GM12891 (cell line): ENCODE measurements at regions not wholly inside any gene's neighbourhood (a gene's known extent, or its start where the extent isn't known, plus 50 kb on each side); places are given as distances from the start of the nearest gene placed in this dataset.

Experiments used
- DNase-seq: peaks from one replicate; pipeline ENCODE4 v3.0.0; 2011; ENCODE audit warnings: low spot score; ENCODE audit not compliant: insufficient read length
- FAIRE-seq: peaks from 2 replicates; lab custom pipeline; 2011; peaks lifted over from hg19 to GRCh38; lab: Jason Lieb, UNC
- PAX5 ChIP-seq: IDR thresholded peaks from 2 replicates; pipeline ENCODE4 v1.6.1; 2011; ENCODE audit warnings: low read length, moderate library complexity, mild to moderate bottlenecking; ENCODE audit not compliant: insufficient read depth, severe bottlenecking
- POLR2A ChIP-seq: IDR thresholded peaks from 2 replicates; pipeline ENCODE4 v1.6.1; 2011; ENCODE audit warnings: low read depth, low read length, control low read depth
- POLR2AphosphoS5 ChIP-seq: IDR thresholded peaks from 2 replicates; pipeline ENCODE4 v1.6.1; 2011; ENCODE audit warnings: low read depth, low read length, control low read depth
- POU2F2 ChIP-seq: IDR thresholded peaks from 2 replicates; pipeline ENCODE4 v1.6.1; 2011; ENCODE audit warnings: low read depth, mild to moderate bottlenecking, control low read depth, low read length, moderate library complexity
- SPI1 ChIP-seq: IDR thresholded peaks from 2 replicates; pipeline ENCODE4 v1.6.1; 2011; ENCODE audit warnings: low read depth, low read length, control low read depth
- TAF1 ChIP-seq: IDR thresholded peaks from 2 replicates; pipeline ENCODE4 v1.6.1; 2011; ENCODE audit warnings: low read depth, low read length, control low read depth

DNA sequence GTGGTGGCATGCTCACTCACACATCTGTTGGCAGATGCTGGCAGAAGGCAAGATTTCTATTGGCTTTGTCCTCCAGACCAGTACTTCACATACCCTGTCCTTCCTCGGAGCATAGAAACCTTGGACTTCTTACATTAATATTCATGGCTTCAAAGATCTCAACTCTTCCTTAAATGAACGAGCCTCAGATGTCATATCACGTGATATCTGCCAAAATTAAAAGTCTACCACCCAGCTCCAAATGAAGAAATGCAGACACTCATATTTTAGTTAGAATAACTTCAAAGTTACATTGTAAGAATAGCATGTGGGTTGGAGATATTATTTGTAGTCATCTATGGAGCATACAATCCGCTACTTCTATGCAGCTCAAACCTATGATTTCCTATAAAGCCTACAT is 1994.9 kb downstream of the NCAM2 start:
- FAIRE-seq (no peak), DNase-seq (no peak)
- no peak for TF ChIP-seq SPI1
- no peak for TF ChIP-seq POLR2A
- no peak for TF ChIP-seq POU2F2
- TF ChIP-seq TAF1: no peak
- no peak for TF ChIP-seq POLR2AphosphoS5
- TF ChIP-seq PAX5: no peak

DNA sequence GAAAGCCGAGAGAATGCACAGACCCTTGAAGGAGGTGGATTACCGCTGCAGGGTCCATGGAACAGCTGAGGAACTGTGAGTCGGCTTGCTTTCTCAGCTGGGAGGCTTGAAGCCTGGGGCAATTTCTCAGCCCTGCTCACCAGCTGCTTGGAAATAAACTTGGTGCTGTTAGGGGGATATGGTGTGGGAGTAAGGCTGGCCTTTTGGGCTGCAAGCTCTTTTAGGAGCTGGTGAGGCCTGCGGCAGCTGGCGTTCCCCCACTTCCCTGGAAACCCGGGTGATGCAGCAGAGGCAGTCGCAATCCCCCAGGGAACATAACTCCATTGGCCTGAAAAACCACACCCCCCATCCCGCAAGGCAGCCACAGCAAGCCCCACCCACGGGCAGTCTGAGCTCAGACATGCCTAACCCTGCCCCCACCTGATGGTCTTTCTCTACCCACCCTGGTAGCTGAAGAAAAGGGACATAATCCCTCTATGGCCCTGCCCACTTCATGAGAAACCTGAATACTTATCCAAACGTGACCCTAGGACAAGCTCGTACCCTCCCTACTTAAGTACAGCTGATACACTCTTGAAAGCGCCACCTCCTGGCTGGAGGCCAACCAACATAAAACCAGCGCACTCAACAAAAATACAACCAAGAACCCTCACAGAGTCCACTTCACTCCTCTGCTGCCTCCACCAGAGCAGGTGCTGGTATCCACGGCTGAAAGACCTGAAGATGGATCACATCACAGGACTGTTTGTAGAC is 1995.8 kb downstream of the NCAM2 start:
- TF ChIP-seq POLR2AphosphoS5: no peak
- TF ChIP-seq POLR2A: no peak
- no peak for TF ChIP-seq POU2F2
- TF ChIP-seq TAF1: no peak
- FAIRE-seq (no peak), DNase-seq (no peak)

DNA sequence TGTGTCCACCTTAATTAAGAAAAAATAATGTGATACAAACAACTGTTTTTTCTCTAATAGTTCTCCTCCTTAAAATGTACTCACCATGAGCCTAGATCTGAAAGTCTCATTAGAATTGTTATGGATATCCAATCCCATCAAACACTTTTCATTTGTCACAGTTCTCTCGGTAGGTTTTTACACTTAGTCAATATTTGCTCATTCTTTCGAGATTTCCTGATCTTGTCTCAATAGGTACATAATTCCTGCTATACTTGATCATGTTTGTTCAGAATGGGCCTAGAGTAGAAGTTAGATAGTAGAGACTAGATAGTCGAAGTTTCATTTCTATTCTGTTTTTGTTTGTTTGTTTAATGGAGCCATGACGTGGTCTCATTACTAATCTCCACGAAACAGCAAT is 2005.7 kb downstream of the NCAM2 start:
- FAIRE-seq (no peak), DNase-seq (no peak)
- TF ChIP-seq PAX5 (no peak), SPI1 (no peak), POLR2A (no peak), TAF1 (no peak), POU2F2 (no peak), POLR2AphosphoS5 (no peak)

DNA sequence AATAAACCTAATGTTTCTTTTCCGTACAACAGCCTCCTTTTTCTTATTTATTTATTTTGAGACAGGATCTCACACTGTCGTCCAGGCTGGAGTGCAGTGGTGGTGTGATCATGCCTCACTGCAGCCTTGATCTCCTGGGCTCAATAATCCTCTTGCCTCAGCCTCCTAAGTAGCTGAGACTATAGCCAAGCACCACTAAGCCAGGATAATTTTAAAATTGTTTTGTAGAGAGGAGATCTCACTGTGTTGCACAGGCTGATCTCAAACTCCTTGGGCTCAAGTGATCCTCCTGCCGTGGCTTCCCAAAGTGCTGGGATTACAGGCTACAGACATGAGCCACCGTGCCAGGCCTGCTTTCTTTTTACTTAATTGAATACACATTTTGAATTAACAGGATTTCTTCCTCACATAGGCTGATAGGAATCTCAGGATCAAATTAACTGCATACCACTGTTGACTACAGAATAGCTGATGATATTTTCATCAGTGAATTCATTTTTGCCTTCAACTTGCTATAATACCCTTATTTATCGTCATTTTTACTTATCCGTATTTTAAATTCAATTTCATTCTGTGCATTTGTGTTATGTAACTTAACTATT is 2010.5 kb downstream of the NCAM2 start:
- DNase-seq (no peak), FAIRE-seq (no peak)
- TF ChIP-seq SPI1 (no peak), POLR2A (no peak), PAX5 (no peak), TAF1 (no peak), POU2F2 (no peak), POLR2AphosphoS5 (no peak)

DNA sequence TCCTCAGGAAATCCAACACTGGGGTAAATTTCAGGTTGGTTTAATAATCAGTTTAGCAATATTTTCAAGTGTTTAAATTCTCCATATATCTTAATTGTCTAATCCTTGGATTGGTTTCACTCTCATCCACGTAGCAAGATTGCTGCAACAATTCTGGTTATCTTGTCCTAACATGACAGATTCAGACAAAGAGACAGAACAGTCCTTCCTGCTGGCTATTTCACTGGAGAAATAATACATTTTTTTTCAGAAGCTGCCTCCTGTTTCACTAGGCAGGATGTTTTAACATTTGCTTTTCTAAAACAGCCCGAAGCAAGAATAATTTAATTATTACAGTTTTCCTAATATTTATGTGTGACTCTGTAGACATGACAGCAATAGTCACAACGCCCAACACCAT is 2011.2 kb downstream of the NCAM2 start:
- TF ChIP-seq PAX5 (no peak), TAF1 (no peak), SPI1 (no peak), POLR2A (no peak), POLR2AphosphoS5 (no peak), POU2F2 (no peak)
- FAIRE-seq (no peak), DNase-seq (no peak)

DNA sequence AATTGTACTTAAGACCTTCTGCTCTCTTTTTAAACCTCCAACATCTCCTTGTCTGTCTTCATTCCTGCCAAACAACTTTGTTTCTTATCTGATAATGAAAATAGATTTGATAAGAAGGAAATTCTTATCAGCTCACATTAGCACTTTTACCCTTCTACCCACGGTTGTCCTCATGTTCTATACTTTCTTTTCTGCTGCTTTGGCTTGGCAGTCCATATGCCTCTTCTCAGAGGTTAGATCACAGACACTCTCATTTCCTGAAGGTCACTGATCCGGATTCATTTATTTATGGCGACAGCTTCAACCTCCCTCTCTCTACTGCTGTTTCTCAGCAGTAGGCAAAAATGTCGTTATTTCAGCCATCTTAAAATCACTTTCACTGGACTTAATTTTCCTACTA is 2015.8 kb downstream of the NCAM2 start:
- TF ChIP-seq TAF1 (no peak), POU2F2 (no peak), POLR2A (no peak)
- FAIRE-seq (no peak), DNase-seq (no peak)

DNA sequence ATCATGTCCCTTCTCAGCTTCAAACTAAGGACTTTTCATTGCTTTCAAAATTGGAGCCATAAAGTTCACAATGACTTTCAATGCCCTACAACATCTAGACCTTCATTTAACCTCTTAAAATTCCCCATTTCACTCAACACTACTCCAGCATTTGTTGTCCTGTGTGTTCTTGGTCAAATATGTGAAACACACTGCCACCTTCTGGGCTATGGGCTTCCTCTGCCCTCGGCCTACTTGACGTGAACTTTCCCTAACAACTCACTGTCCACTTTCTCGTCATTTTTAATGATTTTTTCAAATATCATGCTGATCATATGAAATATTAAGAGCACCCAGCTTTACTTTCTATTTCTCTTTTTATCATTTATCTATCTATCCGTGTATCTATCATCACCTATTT is 2018.4 kb downstream of the NCAM2 start:
- TF ChIP-seq SPI1 (no peak), TAF1 (no peak), PAX5 (no peak), POLR2A (no peak), POU2F2 (no peak), POLR2AphosphoS5 (no peak)
- DNase-seq (no peak), FAIRE-seq (no peak)

DNA sequence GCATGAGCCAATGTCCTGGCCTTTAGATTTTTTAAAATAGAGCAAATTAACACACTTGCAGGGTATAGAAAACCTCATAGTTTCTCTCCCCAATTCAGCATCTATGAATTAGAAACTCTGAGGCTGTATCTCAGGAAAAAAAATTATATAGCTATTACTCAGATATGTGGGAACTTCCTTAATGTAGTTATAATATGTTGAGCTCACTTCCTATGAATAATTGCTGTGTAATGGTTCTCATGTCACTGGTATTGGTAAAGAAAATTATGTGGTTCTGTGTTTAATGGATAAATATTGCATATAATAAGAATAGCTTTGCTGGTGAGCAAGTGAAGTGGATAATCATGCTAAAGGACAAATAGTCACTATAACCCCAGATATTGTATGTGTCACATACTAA is 2019.8 kb downstream of the NCAM2 start:
- DNase-seq (no peak), FAIRE-seq (no peak)
- TF ChIP-seq TAF1 (no peak), POU2F2 (no peak), POLR2A (no peak), PAX5 (no peak), SPI1 (no peak), POLR2AphosphoS5 (no peak)

DNA sequence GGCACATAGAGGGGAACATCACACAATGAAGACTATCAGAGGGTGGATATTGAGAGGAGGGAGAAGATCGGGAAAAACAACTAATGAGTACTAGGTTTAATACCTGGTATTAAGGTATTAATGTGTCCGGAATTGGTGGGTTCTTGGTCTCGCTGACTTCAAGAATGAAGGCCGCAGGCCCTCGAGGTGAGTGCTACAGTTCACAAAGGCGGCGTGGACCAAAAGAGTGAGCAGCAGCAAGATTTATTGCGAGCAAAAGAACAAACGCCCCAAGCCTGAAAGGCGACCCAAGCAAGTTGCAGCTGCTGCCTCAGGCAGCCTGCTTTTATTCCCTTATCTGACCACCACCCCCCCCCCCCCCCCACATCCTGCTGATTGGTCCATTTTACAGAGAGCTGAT is 2022.8 kb downstream of the NCAM2 start:
- TF ChIP-seq POLR2A: no peak
- no peak for TF ChIP-seq TAF1
- no peak for TF ChIP-seq POU2F2
- no peak for TF ChIP-seq POLR2AphosphoS5
- no peak for TF ChIP-seq PAX5
- TF ChIP-seq SPI1: no peak
- no peak for FAIRE-seq
- DNase-seq: no peak

DNA sequence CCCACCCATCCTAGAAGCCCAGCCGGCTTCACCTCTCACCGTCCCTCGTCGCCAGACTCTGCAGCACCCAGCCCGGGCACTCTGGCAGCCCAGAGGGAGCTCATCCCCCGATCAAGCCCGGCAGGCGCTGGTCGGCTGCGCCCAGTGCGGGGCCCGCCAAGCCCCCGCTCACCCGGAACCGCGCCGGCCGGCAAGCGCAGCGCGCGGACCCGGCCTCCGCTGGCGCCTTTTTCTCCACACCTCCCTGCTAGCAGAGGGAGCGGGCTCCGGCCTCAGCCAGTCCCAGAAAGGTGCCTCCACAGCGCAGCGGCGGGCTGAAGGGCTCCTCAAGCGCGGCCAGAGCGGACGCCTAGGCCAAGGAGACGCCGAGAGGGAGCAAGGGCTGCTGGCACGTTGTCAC is 2023.3 kb downstream of the NCAM2 start:
- DNase-seq (no peak), FAIRE-seq (no peak)
- TF ChIP-seq POU2F2: no peak
- TF ChIP-seq POLR2AphosphoS5: no peak
- no peak for TF ChIP-seq POLR2A
- no peak for TF ChIP-seq TAF1
- no peak for TF ChIP-seq SPI1

DNA sequence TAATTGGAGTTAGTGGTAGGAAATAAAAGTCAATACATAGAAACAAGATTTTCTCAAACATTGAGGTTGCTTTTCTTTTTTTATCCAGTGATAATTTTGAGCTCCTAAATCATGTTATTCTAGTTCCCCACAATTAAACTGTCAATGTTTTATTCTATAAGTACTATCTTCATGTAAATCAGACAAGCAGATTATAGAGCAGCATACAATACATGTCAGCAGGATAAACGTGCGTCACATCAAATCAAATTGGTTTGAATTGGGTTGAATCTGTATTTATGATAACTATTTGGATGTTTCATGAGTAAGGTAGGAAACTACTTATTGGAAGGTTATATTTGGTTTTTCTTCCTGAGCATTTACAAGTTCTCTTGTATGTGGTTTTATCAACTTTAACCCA is 2028.7 kb downstream of the NCAM2 start:
- no peak for TF ChIP-seq PAX5
- TF ChIP-seq POLR2AphosphoS5: no peak
- no peak for TF ChIP-seq POLR2A
- no peak for TF ChIP-seq POU2F2
- TF ChIP-seq TAF1: no peak
- no peak for TF ChIP-seq SPI1
- DNase-seq: no peak
- no peak for FAIRE-seq
